GM21528 (cell line): ENCODE measurements at regions not wholly inside any gene's neighbourhood (a gene's known extent, or its start where the extent isn't known, plus 50 kb on each side); places are given as distances from the start of the nearest gene placed in this dataset.
A peak's percentile ranks its signal among the peaks of the same experiment; 100 is the strongest.
"Not testable (repeated sequence)": the region's sequence is repeated elsewhere in the genome, so short reads cannot be mapped to it uniquely, and the experiment has no call there.

Experiments
- ATAC-seq: cut with Tn5 transposase; IDR thresholded peaks from one replicate; pipeline ENCODE4 v1.9.1; 2021; ENCODE audit warnings: mild to moderate bottlenecking, moderate library complexity; ENCODE audit not compliant: unreplicated experiment, low FRiP score

DNA sequence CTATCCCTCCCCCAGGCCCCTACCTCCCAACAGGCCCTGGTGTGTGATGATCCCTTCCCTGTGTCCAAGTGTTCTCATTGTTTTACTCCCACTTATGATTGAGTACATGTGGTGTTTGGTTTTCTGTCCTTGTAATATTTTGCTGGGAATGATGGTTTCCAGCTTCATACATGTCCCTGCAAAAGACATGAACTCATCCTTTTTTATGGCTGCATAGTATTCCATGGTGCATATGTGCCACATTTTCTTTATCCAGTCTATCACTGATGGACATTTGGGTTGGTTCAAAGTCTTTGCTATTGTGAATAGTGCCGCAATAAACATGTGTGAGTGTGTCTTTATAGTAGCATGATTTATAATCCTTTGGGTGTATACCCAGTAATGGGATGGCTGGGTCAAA, 151.7 kb downstream of the VSIG4 start:
- not testable (repeated sequence) for ATAC-seq

DNA sequence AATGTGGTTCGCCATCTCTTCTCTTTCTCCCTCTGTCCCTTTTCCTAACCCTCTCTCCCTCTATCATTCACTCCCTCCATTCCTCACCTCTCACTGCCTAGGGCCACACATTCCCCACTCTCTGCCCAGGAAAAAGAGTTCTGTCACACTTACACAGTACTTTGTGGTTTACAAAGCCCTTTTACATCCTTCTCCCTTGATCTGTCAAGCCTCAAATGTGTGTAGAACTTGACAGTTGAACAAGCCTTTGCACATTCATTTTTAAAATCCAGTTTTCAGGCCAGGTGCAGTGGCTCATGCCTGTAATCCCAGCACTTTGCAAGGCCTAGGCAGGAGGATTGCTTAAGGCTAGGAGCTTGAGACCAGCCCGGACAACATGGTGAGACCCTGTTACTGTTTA, 156.3 kb downstream of the VSIG4 start:
- ATAC-seq = no peak

DNA sequence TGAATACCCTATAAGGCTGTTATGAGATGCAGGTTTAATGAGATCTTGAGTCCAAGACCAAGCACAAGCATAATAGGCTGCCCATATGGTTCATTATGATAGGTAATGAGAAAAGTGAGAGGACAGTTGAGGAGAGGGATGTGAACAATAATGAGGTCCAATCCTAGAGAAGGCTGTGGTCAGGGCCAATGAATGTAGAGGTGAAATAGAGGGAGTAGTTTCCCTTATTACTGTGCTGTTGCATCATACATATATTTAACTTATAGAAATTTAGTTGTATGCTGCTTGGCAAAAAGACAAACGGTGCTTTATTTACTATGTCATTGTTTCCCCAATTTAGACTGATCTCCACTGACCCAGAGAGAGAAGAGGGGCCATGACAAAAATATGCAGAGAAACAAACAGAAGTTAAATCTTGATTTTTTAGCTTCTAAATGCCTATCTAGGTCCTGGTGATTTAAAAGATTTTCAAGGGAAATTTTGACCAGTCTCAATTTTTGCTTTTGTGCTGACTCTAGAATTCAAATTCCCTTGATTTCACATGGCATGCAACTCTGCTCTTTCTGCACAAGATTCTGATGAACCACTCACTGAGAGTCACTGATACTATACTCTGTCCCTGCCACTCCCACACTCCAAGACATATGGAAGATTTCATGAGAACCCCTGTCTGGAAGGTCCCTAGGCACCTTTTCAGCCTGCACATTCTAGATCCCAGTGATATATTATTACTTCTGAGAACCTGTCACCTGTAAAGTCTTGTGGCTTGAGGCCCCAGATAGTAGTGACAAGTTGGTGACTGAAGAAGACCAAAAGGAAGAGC, 159.7 kb downstream of the VSIG4 start:
- ATAC-seq = no peak

DNA sequence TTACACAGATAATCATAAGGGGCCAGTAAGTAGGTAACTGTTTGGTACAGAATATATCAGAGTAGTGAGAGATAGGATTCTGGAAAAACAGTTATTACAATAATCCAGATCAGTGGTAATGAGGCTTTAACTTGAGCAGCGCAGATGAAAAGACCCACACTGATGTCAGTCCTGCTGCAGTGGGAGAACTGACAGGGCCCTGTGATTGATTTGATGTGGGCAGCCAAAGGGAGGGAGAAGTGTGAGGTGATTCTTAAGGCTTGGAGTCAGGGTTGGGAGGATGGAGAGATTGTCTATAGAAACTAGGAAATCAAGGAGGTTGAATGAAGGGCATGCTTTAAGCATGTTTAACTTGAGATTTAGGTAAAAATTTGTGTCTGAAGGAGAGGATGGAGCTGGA, 161.4 kb downstream of the VSIG4 start:
- ATAC-seq = no peak

DNA sequence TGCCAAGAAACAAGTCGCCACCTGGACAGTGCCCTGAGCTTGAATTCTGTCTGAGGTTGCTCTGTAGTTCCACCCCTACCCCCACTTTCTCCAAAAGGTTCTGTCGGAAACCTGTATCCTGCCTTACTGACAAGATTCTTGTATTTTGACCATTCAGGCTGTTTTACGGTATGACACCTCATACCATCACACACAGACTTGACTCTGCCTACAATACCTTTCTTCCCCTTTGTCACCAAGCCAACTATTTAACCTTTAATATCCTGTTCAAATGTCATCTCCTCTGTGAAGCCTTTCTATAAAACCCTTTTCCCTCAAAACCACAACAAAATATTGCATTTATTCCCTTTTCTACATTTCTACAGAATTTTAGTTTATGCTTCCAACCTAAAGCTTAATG, 161.9 kb downstream of the VSIG4 start:
- ATAC-seq = no peak

DNA sequence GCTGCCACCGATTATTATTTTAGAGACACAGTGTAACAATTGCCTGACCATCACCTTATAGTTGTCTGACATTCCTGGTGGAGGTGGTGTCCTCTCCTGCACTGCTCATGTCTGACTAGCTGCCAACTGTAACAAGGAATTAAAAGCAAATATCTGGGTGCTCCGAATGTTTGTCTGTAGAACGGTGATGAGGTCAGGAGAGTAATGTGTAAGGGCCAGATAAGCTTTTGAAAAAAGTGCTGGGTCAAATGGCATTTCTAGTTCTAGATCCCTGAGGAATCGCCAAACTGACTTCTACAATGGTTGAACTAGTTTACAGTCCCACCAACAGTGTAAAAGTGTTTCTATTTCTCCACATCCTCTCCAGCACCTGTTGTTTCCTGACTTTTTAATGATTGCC, 164.3 kb downstream of the VSIG4 start:
- ATAC-seq = not testable (repeated sequence)

DNA sequence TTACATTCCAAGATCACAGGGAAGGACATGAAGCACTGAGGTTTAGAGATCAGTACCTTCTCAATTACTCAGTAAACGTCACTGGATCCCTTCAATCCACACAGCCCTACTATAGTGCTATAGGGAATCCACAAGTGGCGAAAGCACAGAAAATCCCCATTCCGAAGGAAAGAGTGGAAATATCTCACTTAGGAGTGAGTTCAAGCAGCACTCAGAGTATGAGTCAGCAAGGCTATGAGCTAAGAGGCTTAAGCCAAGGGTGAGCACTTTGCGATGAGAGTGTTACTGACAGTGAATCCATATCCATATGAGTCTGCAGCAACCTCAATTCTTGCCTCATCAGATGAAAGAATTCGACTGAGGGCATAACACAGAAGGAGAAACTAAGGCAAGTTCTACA, 165.1 kb downstream of the VSIG4 start:
- ATAC-seq = no peak

DNA sequence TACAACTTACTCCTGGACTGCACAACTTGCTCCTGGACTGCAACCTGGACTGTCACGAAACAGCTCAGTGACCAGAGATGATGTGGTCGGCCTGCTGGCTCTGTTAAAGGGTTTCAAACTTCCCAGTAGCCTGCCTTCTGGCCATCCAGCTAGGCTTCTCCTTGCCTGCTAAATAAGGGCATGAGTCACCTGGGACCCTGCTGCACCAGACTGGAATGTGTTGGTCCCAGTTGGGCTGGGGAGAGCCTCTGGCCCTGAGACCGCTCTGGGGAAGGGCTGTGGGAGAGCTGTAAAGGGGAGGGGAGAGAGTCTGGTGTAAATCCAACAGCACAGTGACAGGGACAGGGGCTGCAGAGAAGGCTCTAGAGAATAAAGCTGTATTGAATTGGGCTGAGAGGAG, 165.8 kb downstream of the VSIG4 start:
- no peak for ATAC-seq

DNA sequence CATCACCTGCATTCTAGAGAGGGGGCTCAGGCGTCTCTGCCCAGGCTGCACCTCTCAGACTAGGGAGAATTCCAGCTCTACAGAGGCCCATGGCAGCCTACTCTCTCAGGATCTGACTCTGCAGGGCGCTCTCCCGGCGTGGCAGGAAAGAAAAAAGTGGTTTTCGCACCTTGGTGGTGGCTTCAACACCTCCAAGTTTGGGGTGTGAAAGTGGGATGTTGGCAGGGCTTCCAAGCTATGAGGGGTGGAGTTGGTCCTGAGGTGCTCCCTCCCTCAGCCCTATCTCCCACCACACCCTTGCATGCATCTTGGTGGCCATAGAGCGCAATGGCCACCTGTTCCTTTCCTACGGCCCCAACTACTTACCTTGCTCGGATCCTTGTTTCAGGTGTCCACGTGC, 166.5 kb downstream of the VSIG4 start:
- ATAC-seq = no peak

DNA sequence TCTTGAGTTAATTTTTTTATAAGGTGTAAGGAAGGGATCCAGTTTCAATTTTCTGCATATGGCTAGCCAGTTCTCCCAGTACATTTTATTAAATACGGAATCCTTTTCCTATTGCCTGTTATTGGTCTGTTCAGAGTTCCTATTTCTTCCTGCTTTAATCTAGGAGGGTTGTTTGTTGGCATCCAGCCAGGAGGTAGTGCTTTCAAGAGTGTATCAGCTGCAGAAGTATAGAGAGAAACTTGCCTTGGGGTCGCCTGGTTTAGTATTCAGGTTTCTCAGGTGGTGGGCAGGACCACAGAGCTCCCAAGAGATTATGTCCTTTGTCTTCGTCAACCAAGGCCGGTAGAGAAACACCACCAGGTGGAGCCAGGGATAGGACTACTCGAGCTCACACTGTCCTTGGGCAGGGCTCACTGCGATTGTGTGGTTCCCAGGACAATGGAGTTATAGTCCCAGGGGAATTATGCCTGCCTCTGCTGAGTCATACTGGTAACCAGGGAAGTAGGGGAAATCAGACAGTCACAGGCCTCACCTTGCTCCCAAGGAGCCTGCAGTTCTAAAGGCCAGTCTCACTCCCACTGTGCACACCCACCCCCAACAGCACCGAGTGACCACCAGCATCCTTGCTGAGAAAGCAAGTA, 168.1 kb downstream of the VSIG4 start:
- ATAC-seq = no peak

DNA sequence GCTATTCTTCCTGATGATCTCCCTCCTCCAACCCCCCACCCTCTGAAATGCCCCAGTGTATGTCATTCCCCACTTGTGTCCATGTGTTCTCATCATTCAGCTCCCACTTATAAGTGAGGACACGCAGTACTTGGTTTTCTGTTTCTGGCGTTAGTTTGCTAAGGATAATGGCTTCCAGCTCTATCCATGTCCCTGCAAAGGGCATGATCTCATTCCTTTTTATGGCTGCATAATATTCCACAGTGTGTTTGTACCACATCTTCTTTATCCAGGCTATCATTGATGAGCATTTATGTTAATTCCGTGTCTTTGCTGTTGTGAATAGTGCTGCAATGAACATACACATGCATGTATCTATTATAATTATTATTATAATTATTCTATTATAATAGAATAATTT, 169.3 kb downstream of the VSIG4 start:
- ATAC-seq = not testable (repeated sequence)

DNA sequence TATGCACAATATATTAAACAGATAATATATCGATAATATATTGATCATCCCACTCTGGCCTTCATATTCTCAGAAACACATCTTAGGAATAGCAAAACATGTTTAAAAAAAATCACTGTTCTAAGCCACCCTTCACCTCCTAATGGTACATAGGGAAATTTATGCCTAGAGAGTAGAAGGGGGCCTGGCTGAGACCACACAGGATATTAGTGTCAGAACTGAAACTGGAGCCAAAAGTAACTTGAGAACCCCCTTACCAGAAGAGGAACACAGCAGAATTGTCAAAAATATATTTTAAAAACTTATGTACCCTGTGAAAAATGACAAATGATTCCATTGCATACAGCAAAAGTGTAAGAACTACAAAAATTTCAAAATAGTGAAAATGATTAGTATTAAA, 173.1 kb downstream of the VSIG4 start:
- no peak for ATAC-seq

DNA sequence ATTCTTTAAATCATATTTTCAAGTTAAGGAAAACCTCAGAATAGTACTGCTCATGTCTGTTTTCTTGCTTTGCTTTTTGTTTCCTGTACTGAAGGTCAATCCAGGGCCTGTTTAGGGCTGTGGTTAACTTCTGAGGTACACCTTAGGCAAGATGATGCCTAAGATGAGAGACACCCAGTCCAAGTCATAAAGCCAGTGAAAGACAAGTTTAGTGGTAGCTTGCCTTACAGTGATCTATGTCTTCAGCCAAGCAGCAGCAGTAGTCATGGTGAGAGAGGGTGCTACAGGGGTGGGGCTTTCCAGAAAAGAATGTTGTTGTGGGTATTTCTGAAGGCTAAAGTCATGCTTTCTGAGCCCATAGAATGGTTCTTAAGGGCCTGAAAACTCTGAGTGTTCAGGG, 173.7 kb downstream of the VSIG4 start:
- ATAC-seq = peak; percentile 85

DNA sequence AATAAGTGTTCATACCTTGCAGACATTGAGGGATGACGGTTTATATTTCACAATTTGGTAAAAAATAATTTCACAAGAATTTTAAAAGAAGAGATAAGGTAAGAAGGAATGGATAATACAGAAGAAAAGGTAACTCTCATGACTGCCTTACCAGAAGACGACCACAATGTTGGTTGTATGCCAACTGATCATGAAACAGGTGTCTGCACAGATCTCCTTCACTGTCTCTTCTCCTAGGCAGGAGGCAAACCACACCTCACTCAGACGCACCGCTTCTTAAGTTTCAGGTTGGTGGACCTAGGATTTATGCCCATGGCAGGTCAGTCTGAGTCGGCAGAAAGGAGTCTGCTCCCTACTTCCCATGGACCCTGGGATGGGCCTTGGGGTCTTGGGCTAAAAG, 177.2 kb downstream of the VSIG4 start:
- no peak for ATAC-seq

DNA sequence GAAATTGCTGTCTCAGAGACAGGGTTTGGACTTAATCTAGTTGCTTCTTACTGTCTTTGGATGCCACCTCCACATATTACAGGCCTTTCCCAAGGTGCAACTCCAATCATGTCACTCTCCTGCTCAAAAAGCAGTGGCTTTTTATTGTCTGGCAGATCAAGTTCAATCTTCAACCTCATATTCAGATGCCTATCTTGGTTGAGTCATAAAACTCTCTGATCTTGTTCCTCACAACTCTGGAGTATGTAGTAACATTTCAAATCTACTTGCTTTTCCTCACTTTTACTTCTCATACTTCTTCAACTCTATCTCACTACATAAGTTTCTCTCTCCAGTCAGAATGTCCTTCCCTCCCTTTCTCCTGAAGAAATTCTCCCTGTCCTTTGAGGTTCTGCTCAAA, 180.6 kb downstream of the VSIG4 start:
- ATAC-seq = no peak

DNA sequence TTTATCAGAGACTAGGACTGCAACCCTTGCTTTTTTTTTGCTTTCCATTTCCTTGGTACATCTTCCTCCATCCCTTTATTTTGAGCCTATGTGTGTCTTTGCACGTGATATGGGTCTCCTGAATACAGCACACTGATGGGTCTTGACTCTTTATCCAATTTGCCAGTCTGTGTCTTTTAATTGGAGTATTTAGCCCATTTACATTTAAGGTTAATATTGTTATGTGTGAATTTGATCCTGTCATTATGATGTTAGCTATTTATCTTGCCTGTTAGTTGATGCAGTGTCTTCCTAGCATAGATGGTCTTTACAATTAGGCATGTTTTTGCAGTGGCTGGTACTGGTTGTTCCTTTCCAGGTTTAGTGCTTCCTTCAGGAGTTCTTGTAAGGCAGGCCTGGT, 185.4 kb downstream of the VSIG4 start:
- not testable (repeated sequence) for ATAC-seq

DNA sequence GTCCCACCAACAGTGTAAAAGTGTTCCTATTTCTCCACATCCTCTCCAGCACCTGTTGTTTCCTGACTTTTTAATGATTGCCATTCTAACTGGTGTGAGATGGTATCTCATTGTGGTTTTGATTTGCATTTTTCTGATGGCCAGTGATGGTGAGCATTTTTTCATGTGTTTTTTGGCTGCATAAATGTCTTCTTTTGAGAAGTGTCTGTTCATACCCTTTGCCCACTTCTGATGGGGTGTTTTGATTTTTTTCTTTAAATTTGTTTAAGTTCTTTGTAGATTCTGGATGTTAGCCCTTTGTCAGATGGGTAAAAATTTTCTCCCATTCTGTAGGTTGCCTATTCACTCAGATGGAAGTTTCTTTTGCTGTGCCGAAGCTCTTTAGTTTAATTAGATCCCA, 183.9 kb downstream of the MSN start:
- not testable (repeated sequence) for ATAC-seq

DNA sequence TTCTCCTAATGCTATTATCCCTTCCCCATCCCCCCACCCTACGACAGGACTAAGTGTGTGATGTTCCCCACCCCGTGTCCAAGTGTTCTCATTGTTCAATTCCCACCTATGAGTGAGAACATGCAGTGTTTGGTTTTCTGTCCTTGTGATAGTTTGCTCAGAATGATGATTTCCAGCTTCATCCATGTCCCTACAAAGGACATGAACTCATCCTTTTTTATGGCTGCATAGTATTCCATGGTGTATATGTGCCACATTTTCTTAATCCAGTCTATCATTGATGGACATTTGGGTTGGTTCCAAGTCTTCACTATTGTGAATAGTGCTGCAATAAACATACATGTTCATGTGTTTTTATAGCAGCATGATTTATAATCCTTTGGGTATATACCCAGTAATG, 183.4 kb downstream of the MSN start:
- ATAC-seq = not testable (repeated sequence)

DNA sequence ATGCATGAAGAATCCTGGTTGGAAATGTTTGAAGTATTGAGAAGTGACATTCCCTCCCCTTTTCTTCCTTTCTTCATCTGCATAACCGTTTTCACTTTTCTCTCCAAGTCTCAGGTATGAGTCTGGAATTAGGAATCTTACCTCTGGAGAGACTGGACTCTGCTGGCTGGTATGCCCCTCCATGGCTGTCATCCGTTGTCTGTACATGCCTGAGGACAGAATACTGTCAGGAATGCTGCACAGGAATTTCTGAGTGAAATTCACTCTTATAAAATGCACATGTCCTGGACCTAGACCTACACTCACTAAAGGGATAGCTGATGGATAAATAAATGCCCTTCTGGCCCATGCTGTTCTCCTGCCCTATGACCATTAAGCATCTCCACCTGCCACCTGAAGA, 179.5 kb downstream of the MSN start:
- ATAC-seq = no peak

DNA sequence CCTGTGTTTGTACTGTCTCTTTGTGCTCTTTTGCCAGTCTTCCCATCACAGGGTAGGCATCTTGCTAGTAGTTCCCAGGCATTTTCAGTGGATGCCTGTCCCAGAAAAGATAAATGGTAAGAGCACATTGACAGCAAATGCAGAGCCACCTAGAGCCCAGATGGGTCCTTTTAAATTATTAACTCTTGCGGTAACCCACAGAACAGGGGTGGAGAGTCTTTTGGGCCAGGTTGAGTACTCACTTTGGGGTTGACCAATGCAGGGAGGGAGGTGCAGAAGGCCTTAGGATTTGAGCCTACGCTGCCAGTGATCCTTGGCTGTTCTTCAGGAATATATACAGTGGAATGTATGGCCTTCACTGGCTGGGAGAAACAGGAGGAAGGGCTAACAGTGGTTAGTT, 173.8 kb downstream of the MSN start:
- ATAC-seq = no peak

DNA sequence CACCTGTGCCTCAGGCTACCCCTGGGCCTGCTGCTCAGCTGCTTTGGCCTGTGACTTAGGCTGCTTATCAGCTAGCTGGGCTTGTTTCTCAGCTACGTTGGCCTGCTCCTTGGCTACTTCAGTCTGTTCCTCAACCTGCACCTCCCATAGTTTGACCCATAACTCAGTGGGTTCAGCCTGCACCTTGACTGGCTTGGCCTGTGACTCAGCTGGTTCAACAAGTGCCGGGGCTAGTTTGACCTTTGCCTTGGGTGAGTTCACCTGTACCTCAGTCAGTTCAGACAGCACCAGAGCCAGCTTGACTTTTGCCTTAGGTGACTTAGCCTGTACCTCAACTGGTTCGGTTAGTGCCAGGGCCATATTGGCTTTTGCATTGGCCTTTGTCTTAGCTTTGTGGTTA, 171.2 kb downstream of the MSN start:
- no peak for ATAC-seq

DNA sequence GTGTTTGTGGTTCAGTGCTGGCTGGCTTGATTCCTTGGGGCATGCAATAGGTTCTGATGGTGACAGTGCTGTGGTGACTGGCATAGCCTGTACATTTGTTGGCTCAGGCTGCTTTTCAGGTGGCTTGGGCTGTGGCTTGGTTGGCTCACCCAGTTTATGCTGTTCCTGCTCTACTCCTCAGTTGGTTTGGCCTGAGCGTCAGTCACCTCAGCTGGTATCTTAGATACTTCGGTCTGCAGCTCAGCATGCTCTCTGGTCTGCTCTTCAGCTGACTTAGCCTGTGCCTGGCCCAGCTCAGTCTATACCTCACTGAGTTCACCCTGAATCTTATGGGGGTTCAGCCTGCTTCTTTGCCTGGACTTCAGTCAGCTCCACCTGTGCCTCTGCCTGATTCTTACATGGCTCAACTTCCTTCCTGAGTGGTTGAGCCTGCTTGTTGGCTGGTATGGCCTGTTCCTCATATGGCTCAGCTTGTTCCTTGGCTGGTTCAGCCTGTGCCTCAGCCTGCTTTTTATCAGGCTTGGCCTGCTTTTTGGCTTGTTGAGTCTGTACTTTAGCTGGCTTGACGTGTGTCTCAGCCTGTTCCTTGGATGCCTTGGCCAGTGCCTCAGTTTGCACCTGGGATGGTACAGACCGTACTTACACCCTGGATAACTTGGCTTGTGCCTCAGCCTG, 170.6 kb downstream of the MSN start:
- no peak for ATAC-seq
